GM19351 (cell line): ENCODE measurements at regions not wholly inside any gene's neighbourhood (a gene's known extent, or its start where the extent isn't known, plus 50 kb on each side); places are given as distances from the start of the nearest gene placed in this dataset.

Source experiments
- ATAC-seq: cut with Tn5 transposase; IDR thresholded peaks from one replicate; pipeline ENCODE4 v1.9.1; 2021; ENCODE audit warnings: mild to moderate bottlenecking, moderate library complexity; ENCODE audit not compliant: unreplicated experiment

GRCh38 chr1:184267747-184268146 lies 119.1 kb upstream of the C1orf21 start:
- no peak for ATAC-seq

- no peak for ATAC-seq
Measured at GRCh38 chr1:184270556-184270955, 116.3 kb upstream of the C1orf21 start.

GRCh38 chr1:184272175-184272866 lies 114.5 kb upstream of the C1orf21 start:
- no peak for ATAC-seq

GRCh38 chr1:184276416-184276815 lies 110.4 kb upstream of the C1orf21 start:
- ATAC-seq = no peak

- ATAC-seq = no peak
Measured at GRCh38 chr1:184279911-184280458, 106.8 kb upstream of the C1orf21 start.

GRCh38 chr1:184283999-184284398 lies 102.8 kb upstream of the C1orf21 start:
- no peak for ATAC-seq

- no peak for ATAC-seq
Measured at GRCh38 chr1:184284900-184285299, 101.9 kb upstream of the C1orf21 start.

- no peak for ATAC-seq
Measured at GRCh38 chr1:184285401-184286087, 101.3 kb upstream of the C1orf21 start.

- no peak for ATAC-seq
Measured at GRCh38 chr1:184287001-184287400, 99.8 kb upstream of the C1orf21 start.

- no peak for ATAC-seq
Measured at GRCh38 chr1:184289825-184290550, 96.8 kb upstream of the C1orf21 start.

GRCh38 chr1:184291701-184292100 lies 95.1 kb upstream of the C1orf21 start:
- no peak for ATAC-seq

- ATAC-seq = no peak
Measured at GRCh38 chr1:184292101-184292500, 94.7 kb upstream of the C1orf21 start.

- ATAC-seq = no peak
Measured at GRCh38 chr1:184294101-184294500, 92.7 kb upstream of the C1orf21 start.

GRCh38 chr1:184296466-184297243 lies 90.2 kb upstream of the C1orf21 start:
- ATAC-seq = no peak

- ATAC-seq = no peak
Measured at GRCh38 chr1:184297244-184297750, 89.5 kb upstream of the C1orf21 start.

- no peak for ATAC-seq
Measured at GRCh38 chr1:184298440-184299405, 88.1 kb upstream of the C1orf21 start.

GRCh38 chr1:184299406-184299790 lies 87.4 kb upstream of the C1orf21 start:
- no peak for ATAC-seq

- ATAC-seq = no peak
Measured at GRCh38 chr1:184299796-184300195, 87.0 kb upstream of the C1orf21 start.

GRCh38 chr1:184300446-184300845 lies 86.4 kb upstream of the C1orf21 start:
- no peak for ATAC-seq

GRCh38 chr1:184301227-184301626 lies 85.6 kb upstream of the C1orf21 start:
- no peak for ATAC-seq
